NCI-H1417 (cell line): ENCODE measurements at regions not wholly inside any gene's neighbourhood (a gene's known extent, or its start where the extent isn't known, plus 50 kb on each side); places are given as distances from the start of the nearest gene placed in this dataset.

ENCODE experiments used
- DNase-seq, 3 experiments: peaks; one replicate each; lab custom pipeline; 2025; lab: John Stamatoyannopoulos, UW

DNA sequence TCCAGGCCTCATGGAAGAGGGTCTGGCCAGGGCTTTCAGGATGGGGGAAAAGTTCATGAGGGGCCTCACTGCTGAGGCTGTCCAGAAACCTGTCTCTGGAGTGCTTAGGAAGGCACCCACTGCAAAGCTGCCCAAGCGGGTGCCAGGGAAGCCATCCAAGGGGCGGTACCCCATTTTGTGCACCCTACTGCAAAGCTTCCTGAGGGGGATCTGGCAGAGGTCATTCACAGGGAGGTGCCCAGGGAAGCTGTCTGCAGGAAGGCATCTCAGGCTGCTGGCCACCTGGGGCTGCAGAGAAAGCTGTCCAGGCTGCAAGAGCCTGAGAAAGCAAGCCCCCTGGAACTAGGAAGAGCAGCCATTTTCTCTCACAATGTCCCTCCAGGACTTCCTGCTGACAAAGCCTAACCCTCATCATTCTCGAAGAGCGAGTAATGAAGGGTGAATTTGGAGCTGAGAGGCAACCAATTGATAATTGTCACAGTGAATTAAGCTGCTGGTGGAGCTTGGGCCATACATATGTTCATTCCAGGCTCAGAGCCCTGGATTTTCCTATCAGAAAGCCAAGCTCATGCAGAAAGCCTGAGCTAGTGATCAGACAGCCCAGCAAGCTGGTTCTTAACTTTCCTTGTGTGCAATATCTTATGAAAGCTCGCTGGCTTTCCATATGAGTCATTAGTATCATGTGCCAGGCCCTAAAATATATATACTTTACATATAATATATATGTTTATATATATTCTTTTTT is 62.2 kb upstream of the SLC22A16 start:
- no peak for DNase-seq

DNA sequence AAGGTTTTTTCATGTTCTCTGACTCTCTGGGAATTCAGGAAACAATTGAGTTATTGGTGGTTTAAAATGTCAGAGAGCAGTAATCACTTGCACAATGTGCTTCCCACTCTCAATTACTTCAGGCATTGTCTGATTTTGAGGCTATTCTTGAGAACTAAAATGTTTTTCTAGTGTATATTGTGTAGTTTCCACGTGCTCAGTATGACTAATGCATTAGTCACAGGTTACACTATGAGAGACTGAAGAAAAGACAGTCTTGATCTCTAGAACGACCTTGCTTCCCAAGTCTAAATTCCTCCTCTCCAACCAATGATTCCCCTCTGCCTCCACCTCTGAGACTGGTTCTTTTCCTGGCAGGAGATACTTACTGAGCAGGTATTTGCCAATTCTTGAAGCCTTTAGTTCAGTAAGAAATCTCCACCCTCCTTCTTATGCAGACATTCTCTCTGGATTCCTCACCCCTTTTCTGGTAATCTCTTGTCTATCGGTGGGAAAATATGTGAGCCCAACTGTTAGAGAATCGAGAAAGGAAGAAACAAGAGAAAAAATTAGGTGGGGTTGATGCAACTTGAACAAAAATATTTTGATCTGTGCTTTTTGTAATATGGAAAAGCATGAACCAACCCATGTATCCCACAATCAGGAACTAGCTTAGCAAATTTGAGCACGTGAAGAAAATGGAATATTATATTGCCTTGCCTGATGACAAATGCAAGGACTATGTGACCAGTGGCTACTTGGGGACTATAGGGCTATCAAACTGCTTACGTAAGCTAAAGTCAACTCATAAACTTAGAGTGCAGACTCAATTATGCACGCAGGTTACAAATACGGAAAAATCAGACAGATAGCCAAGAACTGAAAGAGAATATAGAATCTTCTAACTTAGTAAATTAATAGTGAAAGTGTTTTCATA is 61.1 kb upstream of the SLC22A16 start:
- no peak for DNase-seq

- no peak for DNase-seq
Observed at GRCh38 chr6:110534731-110535492, 58.5 kb upstream of the SLC22A16 start.

- no peak for DNase-seq
Observed at GRCh38 chr6:110532431-110532830, 56.0 kb upstream of the SLC22A16 start.

GRCh38 chr6:110530671-110531070 is 54.3 kb upstream of the SLC22A16 start:
- no peak for DNase-seq

GRCh38 chr6:110529907-110530306 is 53.5 kb upstream of the SLC22A16 start:
- DNase-seq, result no peak

- no peak for DNase-seq
Observed at GRCh38 chr6:110529355-110529754, 52.9 kb upstream of the SLC22A16 start.

DNA sequence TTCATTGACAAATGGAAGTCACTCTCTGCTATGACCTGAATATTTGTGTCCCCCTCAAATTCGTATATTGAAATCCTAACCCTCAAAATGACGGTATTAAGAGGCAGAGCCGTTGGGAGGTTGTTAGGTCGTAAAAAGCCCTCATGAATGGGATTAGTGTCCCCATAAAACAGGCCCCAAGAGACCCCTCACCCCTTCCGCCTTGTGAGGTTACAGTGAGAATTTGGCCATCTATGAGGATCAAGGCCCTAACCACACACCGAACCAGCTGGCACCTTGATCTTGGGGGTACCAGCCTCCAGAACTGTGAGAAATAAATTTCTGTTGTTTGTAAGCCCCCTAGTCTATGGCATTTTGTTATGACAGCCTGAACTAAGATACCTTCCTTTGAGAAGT is 52.5 kb upstream of the SLC22A16 start:
- DNase-seq, result no peak

GRCh38 chr6:110528101-110528929 is 51.9 kb upstream of the SLC22A16 start:
- peak; percentile 32 to 82 (median 70) for DNase-seq

GRCh38 chr6:110527516-110527915 is 51.1 kb upstream of the SLC22A16 start:
- DNase-seq, result no peak

GRCh38 chr6:110526726-110527125 is 50.3 kb upstream of the SLC22A16 start:
- no peak for DNase-seq
